ENCODE measurements at regions not wholly inside any gene's neighbourhood (a gene's known extent, or its start where the extent isn't known, plus 50 kb on each side); places are given as distances from the start of the nearest gene placed in this dataset.
"Not testable (repeated sequence)": the region's sequence is repeated elsewhere in the genome, so short reads cannot be mapped to it uniquely, and the experiment has no call there.

DNA sequence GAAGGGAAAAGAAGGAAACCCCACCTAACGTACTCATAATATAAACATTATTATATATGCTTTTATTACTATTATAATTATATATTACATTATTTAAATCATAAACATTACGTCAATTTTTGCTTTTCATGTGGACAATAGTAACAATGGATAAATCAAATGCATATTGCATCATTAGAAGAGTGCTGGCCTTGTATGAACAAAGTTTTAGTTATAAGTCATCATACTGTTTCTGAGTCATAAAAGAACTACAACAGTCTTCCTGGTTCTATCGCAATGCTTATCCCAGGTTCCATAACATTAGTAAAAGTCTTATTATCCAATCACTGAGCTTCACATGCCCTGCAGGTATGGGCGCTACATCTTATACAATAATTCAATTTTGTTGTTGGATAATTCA lies 154.8 kb downstream of the SPATA31A6 start:
- H3K36me3 Mint-ChIP-seq; DNase-seq (ENCODE audit: extremely low spot score, unreplicated experiment); H3K4me3 Mint-ChIP-seq; H3K27ac Mint-ChIP-seq; H3K27me3 Mint-ChIP-seq; H3K4me1 Mint-ChIP-seq (ENCODE audit: unreplicated experiment); H3K9me3 Mint-ChIP-seq: not testable (repeated sequence)

DNA sequence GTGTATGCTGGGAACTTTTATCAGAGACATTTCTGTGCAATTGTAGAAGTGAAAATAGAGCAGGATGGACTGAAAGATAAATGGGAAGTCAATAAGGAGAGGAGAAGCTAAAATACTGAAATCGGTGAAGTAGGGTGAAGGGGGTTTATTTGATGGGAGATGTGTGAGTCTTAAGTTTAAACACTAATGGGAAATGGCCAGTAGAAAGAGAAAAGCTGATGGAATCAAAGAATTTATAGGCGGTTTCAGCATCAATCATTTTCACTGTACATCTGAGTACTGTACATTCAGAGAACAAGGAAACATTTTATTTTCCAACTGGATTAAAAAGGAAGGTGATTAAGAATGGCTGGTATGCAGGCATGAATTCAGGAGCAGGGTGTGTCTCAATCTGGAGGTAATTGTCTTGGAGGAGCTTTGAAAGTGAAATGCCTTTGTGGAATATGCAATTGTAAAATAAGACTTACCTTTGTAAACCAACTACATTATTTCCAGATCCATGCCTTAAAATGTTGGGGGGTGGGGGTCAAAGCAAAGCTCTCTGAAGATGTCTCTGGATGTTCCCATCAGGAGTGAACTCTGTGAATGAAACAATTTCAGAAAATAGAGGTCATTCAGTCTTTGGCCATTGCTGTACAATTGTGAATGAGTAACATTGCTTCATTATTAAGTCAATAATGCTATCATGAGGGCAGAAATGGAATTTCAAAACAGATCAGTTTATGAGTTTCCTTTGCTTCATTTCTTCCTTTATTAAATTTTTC lies 156.4 kb downstream of the SPATA31A6 start:
- not testable (repeated sequence) for H3K36me3 Mint-ChIP-seq; H3K27me3 Mint-ChIP-seq; H3K27ac Mint-ChIP-seq; H3K9me3 Mint-ChIP-seq; H3K4me3 Mint-ChIP-seq; DNase-seq (ENCODE audit: extremely low spot score, unreplicated experiment); H3K4me1 Mint-ChIP-seq (ENCODE audit: unreplicated experiment)

DNA sequence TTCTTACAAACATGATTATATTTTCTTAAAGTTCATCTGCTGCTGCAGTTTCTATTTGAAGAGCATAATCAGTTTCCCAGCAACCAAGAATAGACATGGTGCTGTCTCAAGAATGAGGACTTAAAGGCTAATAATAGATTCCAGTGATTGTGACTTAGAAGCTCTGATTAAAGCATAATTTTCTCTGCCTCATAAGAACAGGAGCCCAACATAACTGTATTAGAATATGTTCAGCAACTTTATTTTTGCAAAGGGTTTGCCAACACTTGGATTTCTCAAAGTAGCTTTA lies 156.9 kb downstream of the SPATA31A6 start:
- H3K4me3 Mint-ChIP-seq, result not testable (repeated sequence)

DNA sequence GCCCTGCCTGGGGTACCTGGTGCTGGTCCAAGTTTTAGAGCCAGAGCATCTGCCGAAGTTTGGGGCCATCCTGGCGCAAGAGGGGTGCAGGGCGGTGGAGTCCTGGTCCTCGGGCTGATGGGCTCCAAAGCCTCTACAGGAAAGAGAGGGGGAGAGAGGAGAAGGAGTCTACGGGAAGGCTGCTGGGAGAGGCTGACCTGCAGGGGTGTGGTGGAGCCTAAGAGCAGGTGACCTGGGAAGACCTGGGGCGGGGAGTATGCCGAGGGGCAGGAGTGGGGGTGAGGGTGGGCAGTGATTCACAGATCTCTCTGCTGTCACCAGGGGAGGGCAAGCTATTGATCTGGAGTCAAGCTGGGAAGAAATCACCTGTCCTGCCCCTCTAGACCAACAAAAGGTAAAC lies 158.4 kb downstream of the SPATA31A6 start:
- not testable (repeated sequence) for H3K27me3 Mint-ChIP-seq; H3K4me1 Mint-ChIP-seq (ENCODE audit: unreplicated experiment); H3K9me3 Mint-ChIP-seq; DNase-seq (ENCODE audit: extremely low spot score, unreplicated experiment); H3K27ac Mint-ChIP-seq; H3K4me3 Mint-ChIP-seq; H3K36me3 Mint-ChIP-seq

More for the DNA sequence above, 156.9 kb downstream of the SPATA31A6 start:
- not testable (repeated sequence) for H3K9me3 Mint-ChIP-seq; DNase-seq (ENCODE audit: extremely low spot score, unreplicated experiment); H3K27me3 Mint-ChIP-seq; H3K36me3 Mint-ChIP-seq; H3K27ac Mint-ChIP-seq; H3K4me1 Mint-ChIP-seq (ENCODE audit: unreplicated experiment)

DNA sequence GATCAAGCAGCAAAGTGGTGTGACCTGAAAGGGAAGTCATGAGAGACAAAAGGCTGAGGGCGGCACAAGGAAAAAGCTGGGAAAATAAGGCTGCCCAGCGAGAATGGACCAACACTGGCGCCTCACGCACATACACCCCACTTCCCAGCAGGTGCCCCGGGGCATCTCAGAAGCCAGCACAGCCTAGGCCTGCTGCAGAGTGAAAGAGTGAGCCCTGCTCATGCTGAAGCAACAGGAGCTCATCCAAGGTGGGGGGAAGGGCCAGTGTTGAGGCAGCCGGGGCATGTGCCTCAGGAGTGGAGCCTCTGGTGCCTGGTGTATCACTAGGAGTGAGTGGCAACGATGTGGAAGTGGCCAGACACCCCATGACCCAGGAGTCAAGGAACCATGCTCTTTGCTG lies 158.8 kb downstream of the SPATA31A6 start:
- H3K4me1 Mint-ChIP-seq (ENCODE audit: unreplicated experiment); H3K27ac Mint-ChIP-seq; H3K9me3 Mint-ChIP-seq; DNase-seq (ENCODE audit: extremely low spot score, unreplicated experiment); H3K36me3 Mint-ChIP-seq; H3K27me3 Mint-ChIP-seq; H3K4me3 Mint-ChIP-seq: not testable (repeated sequence)

DNA sequence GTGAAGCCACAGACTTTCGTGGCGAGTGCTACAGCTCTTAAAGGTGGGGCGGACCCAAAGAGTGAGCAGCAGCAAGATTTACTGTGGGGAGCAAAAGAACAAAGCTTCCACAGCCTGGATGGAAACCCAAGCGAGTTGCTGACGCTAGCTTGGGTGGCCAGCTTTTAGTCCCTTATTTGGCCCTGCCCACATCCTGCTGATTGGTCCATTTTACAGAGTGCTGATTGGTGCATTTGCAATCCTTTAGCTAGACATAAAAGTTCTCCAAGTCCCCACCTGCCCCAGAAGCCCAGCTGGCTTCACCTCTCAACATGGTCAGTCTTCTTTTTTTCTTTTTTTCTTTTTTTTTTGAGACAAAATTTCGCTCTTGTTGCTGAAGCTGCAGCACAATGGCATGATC lies 161.0 kb downstream of the SPATA31A6 start:
- H3K27me3 Mint-ChIP-seq; H3K27ac Mint-ChIP-seq; H3K4me1 Mint-ChIP-seq (ENCODE audit: unreplicated experiment); H3K36me3 Mint-ChIP-seq; DNase-seq (ENCODE audit: extremely low spot score, unreplicated experiment); H3K4me3 Mint-ChIP-seq; H3K9me3 Mint-ChIP-seq: not testable (repeated sequence)

DNA sequence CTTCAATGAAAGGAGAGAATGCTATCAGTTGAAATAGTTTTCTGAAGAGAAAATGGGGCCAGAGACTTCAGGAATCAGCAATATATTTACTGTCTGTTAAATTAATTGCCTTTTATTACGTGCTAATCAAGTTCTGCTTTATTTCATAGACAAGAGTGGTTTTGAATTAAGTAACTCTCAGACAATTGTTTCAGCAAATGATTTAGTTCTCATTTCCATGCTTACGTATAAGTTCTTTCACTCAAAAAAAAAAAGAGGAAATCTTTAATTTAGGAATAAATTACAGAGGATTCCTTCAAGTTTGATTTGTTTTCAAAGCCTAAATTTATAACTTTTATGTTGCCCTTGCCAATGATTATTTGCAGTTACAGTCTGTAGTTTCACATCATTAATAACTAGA lies 163.5 kb downstream of the SPATA31A6 start:
- not testable (repeated sequence) for H3K4me3 Mint-ChIP-seq; H3K9me3 Mint-ChIP-seq; H3K27ac Mint-ChIP-seq; H3K4me1 Mint-ChIP-seq (ENCODE audit: unreplicated experiment); DNase-seq (ENCODE audit: extremely low spot score, unreplicated experiment); H3K36me3 Mint-ChIP-seq; H3K27me3 Mint-ChIP-seq

DNA sequence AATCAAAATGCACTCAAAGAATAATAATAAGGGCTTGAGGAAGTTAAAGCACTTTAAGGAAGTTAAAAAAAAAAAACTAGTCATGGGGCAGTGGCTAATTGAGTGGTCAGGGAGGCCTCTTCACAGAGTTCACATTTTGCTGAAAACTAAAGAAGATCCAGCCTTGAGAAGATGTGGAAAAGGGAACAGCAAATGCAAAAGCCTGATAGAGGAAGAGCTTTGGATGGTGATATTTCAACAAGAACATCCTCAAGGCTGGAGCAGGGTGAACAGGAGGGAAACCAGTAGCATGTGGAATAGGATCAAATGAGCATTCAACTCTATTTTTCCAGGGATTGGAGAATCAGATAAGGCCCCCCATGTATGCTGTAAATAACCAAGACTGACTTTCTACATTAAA lies 165.7 kb downstream of the SPATA31A6 start:
- DNase-seq (ENCODE audit: extremely low spot score, unreplicated experiment); H3K36me3 Mint-ChIP-seq: not testable (repeated sequence)

DNA sequence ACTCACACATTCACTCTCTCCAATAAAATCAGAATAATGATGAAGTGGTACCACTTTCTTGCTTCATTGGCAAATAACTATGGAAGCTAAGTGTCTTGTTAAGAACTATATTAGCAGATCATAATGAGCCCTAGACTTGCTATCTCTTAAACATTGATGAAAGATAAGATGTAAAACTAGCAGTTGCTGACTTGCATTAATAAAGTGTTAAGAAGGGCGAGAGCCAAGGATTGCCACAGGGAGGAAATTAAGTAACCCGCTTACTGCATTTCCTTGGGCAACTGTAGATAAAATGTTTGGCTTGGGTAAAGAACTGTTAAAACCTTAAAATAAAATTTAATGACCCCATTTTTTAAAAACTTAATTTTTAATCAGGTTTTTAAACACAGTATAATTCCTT lies 167.0 kb downstream of the SPATA31A6 start:
- H3K27ac Mint-ChIP-seq, result not testable (repeated sequence)

More for the DNA sequence above, 165.7 kb downstream of the SPATA31A6 start:
- H3K27me3 Mint-ChIP-seq; H3K9me3 Mint-ChIP-seq; H3K4me3 Mint-ChIP-seq; H3K4me1 Mint-ChIP-seq (ENCODE audit: unreplicated experiment); H3K27ac Mint-ChIP-seq: not testable (repeated sequence)

DNA sequence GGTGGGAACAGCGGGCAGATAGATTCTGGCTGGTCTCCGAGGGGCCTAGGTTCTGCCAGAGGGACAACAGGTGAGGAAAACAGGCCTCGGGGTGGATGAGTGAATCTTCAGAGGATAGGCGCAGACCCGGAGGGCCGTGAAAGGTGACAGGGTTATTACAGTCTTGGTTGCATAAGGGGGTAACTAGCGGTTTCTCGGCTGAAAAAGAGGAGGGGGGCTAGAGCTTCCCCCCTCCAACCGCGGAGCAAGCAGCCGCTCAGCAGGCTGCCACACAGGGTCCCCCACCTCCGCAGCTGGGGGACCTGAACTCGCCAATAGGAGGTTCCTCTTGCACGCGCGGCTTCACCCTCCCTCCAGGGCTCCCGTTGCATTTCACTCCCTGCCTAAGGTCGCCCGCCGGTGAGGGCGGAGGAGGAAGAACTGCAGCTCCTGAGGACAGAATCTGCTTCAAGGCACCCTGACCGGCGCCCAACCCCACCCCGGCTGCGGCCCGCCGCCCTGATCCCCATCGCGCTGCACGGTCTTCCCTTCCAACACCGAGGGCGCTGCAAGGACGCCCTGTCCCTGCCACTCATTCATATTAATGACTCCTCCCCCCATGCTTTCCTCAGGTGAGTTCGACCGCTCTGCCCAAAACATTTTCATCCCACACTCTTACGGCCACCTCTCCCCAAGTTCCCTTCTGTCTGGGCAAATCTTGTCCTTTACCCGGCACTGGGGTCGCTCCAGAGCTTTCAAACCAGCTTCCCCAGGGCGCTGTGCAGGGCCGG lies 174.3 kb downstream of the SPATA31A6 start:
- H3K27me3 Mint-ChIP-seq, result peaks cover 34% of the 10 kb centered on the region
- peak overlapping the region; percentile 77 for H3K4me3 Mint-ChIP-seq
- not testable (repeated sequence) for DNase-seq (ENCODE audit: extremely low spot score, unreplicated experiment); H3K9me3 Mint-ChIP-seq; H3K4me1 Mint-ChIP-seq (ENCODE audit: unreplicated experiment); H3K27ac Mint-ChIP-seq; H3K36me3 Mint-ChIP-seq

More for the DNA sequence above, 167.0 kb downstream of the SPATA31A6 start:
- not testable (repeated sequence) for DNase-seq (ENCODE audit: extremely low spot score, unreplicated experiment); H3K27me3 Mint-ChIP-seq; H3K36me3 Mint-ChIP-seq; H3K4me1 Mint-ChIP-seq (ENCODE audit: unreplicated experiment); H3K9me3 Mint-ChIP-seq; H3K4me3 Mint-ChIP-seq

DNA sequence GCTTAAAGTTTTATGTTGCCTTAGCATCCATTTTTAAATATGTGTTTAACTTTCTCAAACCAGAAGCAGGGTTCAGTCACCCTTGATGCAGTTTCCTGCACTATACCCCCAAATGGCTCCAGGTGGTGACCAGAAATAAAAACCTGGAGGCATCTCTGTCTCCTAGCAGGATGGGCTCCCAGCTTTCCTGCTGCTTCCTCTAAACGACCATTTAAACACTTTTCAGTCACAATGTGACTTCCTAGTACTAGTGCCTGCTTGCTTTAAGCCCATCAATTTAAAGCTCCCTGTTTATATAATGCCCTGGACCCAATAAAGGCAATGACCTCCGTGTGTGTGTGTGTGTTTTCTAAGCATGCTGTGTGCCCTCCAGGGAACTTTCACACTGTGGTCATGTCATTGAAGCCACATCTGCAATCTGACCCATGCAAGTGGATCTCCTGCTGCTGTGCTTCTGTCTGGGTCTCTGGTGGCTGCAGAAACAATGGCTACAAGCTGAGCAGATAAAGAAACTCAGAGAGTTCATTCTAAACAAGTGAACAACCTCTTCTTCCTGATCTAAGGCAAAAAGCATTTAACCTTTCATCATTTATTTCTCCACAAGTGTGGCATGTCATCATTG lies 175.3 kb downstream of the SPATA31A6 start:
- H3K9me3 Mint-ChIP-seq, result not testable (repeated sequence)
- peaks cover 34% of the 10 kb centered on the region for H3K27me3 Mint-ChIP-seq

DNA sequence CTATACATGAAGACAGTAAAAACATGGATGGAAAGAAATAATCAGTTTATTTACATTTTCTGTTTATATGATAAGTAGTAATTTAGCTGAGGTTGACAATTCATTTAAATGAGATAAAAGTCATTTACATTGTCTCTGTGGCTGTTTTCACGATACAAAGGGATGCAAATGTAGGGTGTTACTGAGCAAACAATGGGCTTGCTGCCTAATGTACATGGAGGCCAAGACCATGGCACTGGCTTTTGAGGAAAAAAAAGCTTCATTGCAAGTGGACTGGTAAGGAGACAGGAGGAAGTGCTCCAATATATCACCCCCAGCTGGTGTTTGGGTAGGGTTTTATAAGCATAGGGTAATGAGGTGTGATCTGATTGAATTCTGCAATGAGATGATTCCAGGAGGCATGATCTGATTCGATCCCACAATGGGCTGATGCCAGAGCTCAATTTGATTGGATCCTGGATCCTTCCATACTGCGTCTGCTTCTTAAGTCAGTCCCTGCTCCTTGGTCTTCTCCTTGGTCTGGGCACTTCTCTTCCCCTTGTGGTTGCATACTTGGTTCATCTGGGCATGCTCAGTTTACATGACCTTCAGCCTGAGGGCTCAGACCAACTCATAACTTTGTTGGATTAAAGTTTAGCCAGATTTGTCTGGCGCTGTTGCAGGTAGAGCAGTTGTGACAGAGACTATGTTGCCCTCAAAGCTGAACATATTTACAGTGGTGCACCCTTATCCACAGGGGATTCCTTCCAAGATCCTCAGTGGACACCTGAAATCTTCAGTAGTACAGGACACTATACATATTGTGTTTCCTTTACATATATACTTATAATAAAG lies 181.2 kb downstream of the SPATA31A6 start:
- not testable (repeated sequence) for H3K4me1 Mint-ChIP-seq (ENCODE audit: unreplicated experiment); H3K36me3 Mint-ChIP-seq; DNase-seq (ENCODE audit: extremely low spot score, unreplicated experiment); H3K4me3 Mint-ChIP-seq; H3K27ac Mint-ChIP-seq; H3K9me3 Mint-ChIP-seq
- H3K27me3 Mint-ChIP-seq, result peaks cover 21% of the 10 kb centered on the region

More for the DNA sequence above, 175.3 kb downstream of the SPATA31A6 start:
- peak overlapping the region; percentile 35 for H3K4me3 Mint-ChIP-seq
- H3K36me3 Mint-ChIP-seq; DNase-seq (ENCODE audit: extremely low spot score, unreplicated experiment); H3K4me1 Mint-ChIP-seq (ENCODE audit: unreplicated experiment); H3K27ac Mint-ChIP-seq: not testable (repeated sequence)

DNA sequence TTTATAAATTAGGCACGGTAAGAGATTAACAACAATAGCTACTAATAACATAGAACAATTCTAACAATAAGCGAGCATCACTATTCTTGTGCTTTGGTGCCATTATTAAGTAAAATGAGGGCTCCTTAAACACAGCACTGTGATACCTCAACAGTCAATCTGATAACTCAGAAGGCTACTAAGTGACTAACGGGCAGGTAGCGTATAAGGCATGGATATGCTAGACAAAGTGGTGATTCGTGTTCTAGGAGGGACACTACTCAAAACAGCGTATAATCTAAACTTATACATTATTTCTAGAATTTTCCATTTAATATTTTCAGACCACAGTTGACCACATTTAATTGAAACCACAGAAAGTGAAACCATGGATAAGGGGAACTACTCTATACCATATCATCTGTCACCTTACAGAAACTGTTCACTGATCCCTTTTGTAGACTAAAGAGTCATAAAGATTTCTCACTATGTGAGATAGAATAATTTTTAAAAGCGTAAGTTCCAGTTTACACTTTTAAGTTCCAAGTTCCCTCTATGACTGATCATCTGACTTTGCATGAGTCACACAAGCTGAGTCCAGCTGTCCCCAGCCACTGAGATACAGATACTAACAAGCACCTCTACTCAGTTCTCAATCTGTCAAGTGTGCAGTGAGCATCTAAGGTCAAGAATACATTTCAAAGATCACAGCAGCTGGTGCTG lies 181.9 kb downstream of the SPATA31A6 start:
- DNase-seq (ENCODE audit: extremely low spot score, unreplicated experiment); H3K9me3 Mint-ChIP-seq; H3K4me3 Mint-ChIP-seq: not testable (repeated sequence)

More for the DNA sequence above, 181.9 kb downstream of the SPATA31A6 start:
- H3K27ac Mint-ChIP-seq; H3K4me1 Mint-ChIP-seq (ENCODE audit: unreplicated experiment); H3K36me3 Mint-ChIP-seq: not testable (repeated sequence)
- H3K27me3 Mint-ChIP-seq, result peaks cover 14% of the 10 kb centered on the region
